ENCODE measurements at regions not wholly inside any gene's neighbourhood (a gene's known extent, or its start where the extent isn't known, plus 50 kb on each side); places are given as distances from the start of the nearest gene placed in this dataset.

DNA sequence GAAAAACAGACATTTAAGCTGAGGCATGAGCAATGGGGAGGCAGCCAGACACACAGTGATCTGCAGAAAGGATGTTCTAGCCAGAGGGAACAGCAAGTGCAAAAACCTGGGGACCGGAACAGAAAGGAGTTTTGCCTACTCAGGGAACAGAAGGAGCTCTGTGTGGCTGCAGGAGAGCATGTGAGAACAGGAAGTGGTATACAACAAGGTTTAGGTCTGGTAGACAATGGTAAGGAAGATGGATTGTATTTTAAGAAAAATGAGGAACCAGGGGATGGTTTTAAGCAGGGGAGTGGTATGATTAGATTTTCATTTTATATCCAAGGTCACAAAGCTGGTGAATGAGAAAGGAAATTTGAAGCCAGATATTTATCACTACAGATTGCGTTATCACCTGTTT is 157.5 kb downstream of the UNC5CL start:
- H3K27me3 ChIP-seq (replicated peaks; ENCODE audit: insufficient read depth, low read length) = no peaks in the 10 kb centered on the region
- H3K27ac ChIP-seq (ENCODE audit: low read length) = no peak overlapping the region
- H3K4me1 ChIP-seq (ENCODE audit: low read length) = no peaks in the 10 kb centered on the region
- H3F3A ChIP-seq (ENCODE audit: insufficient read depth, low read length) = no peaks in the 10 kb centered on the region
- no peak overlapping the region for H3K4me2 ChIP-seq (ENCODE audit: low read depth, low read length)
- H3K9ac ChIP-seq (ENCODE audit: low read length) = no peak overlapping the region
- no peaks in the 10 kb centered on the region for H3K36me3 ChIP-seq (replicated peaks; ENCODE audit: insufficient read depth, low read length)
- H2AFZ ChIP-seq (ENCODE audit: low read length) = no peak overlapping the region
- no peaks in the 10 kb centered on the region for H3K79me2 ChIP-seq (ENCODE audit: low read length)
- no peak overlapping the region for H3K4me3 ChIP-seq (ENCODE audit: low read length)
- H3K9me2 ChIP-seq (replicated peaks; ENCODE audit: insufficient read depth, low read length) = no peaks in the 10 kb centered on the region
- no peaks in the 10 kb centered on the region for H3K9me3 ChIP-seq (replicated peaks; ENCODE audit: insufficient read depth, low read length)
- TF ChIP-seq EZH2phosphoT487 (IDR thresholded peaks at IDR 0.05; ENCODE audit: low read length) = no peak
- no peak for TF ChIP-seq EZH2 (optimal IDR thresholded peaks at IDR 0.05; ENCODE audit: low read depth, low read length)
- no peak for TF ChIP-seq CTCF (IDR thresholded peaks at IDR 0.05; ENCODE audit: low read length)
- no peak for DNase-seq
- H4K20me1 ChIP-seq (ENCODE audit: insufficient read depth, low read length) = no peaks in the 10 kb centered on the region

GRCh38 chr6:40880906-40881305 is 158.1 kb downstream of the UNC5CL start:
- TF ChIP-seq EZH2 (optimal IDR thresholded peaks at IDR 0.05; ENCODE audit: low read depth, low read length) = no peak
- H3K4me2 ChIP-seq (ENCODE audit: low read depth, low read length) = no peak overlapping the region
- no peak overlapping the region for H2AFZ ChIP-seq (ENCODE audit: low read length)
- DNase-seq = no peak
- no peaks in the 10 kb centered on the region for H4K20me1 ChIP-seq (ENCODE audit: insufficient read depth, low read length)
- H3K9me2 ChIP-seq (replicated peaks; ENCODE audit: insufficient read depth, low read length) = no peaks in the 10 kb centered on the region
- no peaks in the 10 kb centered on the region for H3K9me3 ChIP-seq (replicated peaks; ENCODE audit: insufficient read depth, low read length)
- H3K9ac ChIP-seq (ENCODE audit: low read length) = no peak overlapping the region
- no peaks in the 10 kb centered on the region for H3K4me1 ChIP-seq (ENCODE audit: low read length)
- H3K27ac ChIP-seq (ENCODE audit: low read length) = no peak overlapping the region
- H3K36me3 ChIP-seq (replicated peaks; ENCODE audit: insufficient read depth, low read length) = no peaks in the 10 kb centered on the region
- no peaks in the 10 kb centered on the region for H3K27me3 ChIP-seq (replicated peaks; ENCODE audit: insufficient read depth, low read length)
- H3K79me2 ChIP-seq (ENCODE audit: low read length) = no peaks in the 10 kb centered on the region
- H3K4me3 ChIP-seq (ENCODE audit: low read length) = no peak overlapping the region
- H3F3A ChIP-seq (ENCODE audit: insufficient read depth, low read length) = no peaks in the 10 kb centered on the region

GRCh38 chr6:40879169-40879568 is 159.9 kb downstream of the UNC5CL start:
- H3K27ac ChIP-seq (ENCODE audit: low read length) = no peak overlapping the region
- H3K9me2 ChIP-seq (replicated peaks; ENCODE audit: insufficient read depth, low read length) = no peaks in the 10 kb centered on the region
- no peaks in the 10 kb centered on the region for H3F3A ChIP-seq (ENCODE audit: insufficient read depth, low read length)
- no peak for DNase-seq
- no peaks in the 10 kb centered on the region for H3K27me3 ChIP-seq (replicated peaks; ENCODE audit: insufficient read depth, low read length)
- H2AFZ ChIP-seq (ENCODE audit: low read length) = no peak overlapping the region
- H4K20me1 ChIP-seq (ENCODE audit: insufficient read depth, low read length) = no peaks in the 10 kb centered on the region
- no peak for TF ChIP-seq CTCF (IDR thresholded peaks at IDR 0.05; ENCODE audit: low read length)
- no peak for TF ChIP-seq EZH2phosphoT487 (IDR thresholded peaks at IDR 0.05; ENCODE audit: low read length)
- TF ChIP-seq EZH2 (optimal IDR thresholded peaks at IDR 0.05; ENCODE audit: low read depth, low read length) = no peak
- H3K4me1 ChIP-seq (ENCODE audit: low read length) = no peaks in the 10 kb centered on the region
- H3K4me3 ChIP-seq (ENCODE audit: low read length) = no peak overlapping the region
- no peaks in the 10 kb centered on the region for H3K9me3 ChIP-seq (replicated peaks; ENCODE audit: insufficient read depth, low read length)
- H3K79me2 ChIP-seq (ENCODE audit: low read length) = no peaks in the 10 kb centered on the region
- no peaks in the 10 kb centered on the region for H3K36me3 ChIP-seq (replicated peaks; ENCODE audit: insufficient read depth, low read length)
- no peak overlapping the region for H3K4me2 ChIP-seq (ENCODE audit: low read depth, low read length)
- no peak overlapping the region for H3K9ac ChIP-seq (ENCODE audit: low read length)

DNA sequence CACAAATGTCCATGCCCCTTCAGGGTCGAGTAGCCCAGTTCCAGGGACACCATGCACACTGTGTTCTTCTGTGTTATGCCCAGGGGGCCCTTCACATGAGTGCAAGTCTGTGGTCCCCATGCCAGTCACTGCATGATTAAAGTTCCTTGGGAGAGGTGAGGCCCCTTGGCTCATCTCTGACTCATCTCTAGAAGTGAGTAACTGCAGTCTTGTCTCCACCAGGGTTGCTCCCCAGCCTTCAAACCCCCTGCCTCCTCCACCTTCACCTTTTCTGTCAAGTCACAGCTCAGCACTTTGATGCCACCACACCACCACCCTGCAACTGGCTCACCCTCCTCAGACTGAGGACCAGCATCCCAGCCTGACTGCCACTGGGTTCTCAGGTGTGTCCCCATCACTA is 161.7 kb downstream of the UNC5CL start:
- Histone ChIP-seq H2AFZ (ENCODE audit: low read length) (no peak overlapping the region), H3K27ac (ENCODE audit: low read length) (no peak overlapping the region), H3K4me1 (ENCODE audit: low read length) (no peaks in the 10 kb centered on the region), H3K9me2 (replicated peaks; ENCODE audit: insufficient read depth, low read length) (no peaks in the 10 kb centered on the region), H3K27me3 (replicated peaks; ENCODE audit: insufficient read depth, low read length) (no peaks in the 10 kb centered on the region), H3K9ac (ENCODE audit: low read length) (no peak overlapping the region), H4K20me1 (ENCODE audit: insufficient read depth, low read length) (no peaks in the 10 kb centered on the region), H3K36me3 (replicated peaks; ENCODE audit: insufficient read depth, low read length) (no peaks in the 10 kb centered on the region), H3K9me3 (replicated peaks; ENCODE audit: insufficient read depth, low read length) (no peaks in the 10 kb centered on the region), H3K4me3 (ENCODE audit: low read length) (no peak overlapping the region), H3K79me2 (ENCODE audit: low read length) (no peaks in the 10 kb centered on the region), H3F3A (ENCODE audit: insufficient read depth, low read length) (no peaks in the 10 kb centered on the region), H3K4me2 (ENCODE audit: low read depth, low read length) (no peak overlapping the region)
- TF ChIP-seq EZH2 (optimal IDR thresholded peaks at IDR 0.05; ENCODE audit: low read depth, low read length) = no peak
- TF ChIP-seq EZH2phosphoT487 (IDR thresholded peaks at IDR 0.05; ENCODE audit: low read length) = no peak
- no peak for TF ChIP-seq CTCF (IDR thresholded peaks at IDR 0.05; ENCODE audit: low read length)
- no peak for DNase-seq

All from MM.1S (cell line).